Heart left ventricle (tissue), 13 donors: ENCODE measurements at regions not wholly inside any gene's neighbourhood (a gene's known extent, or its start where the extent isn't known, plus 50 kb on each side); places are given as distances from the start of the nearest gene placed in this dataset.

ENCODE experiments used
- CTCF ChIP-seq, 12 donors: fragments of 200-600 bp; sonication (generic) in 4 of 12; IDR thresholded peaks; one replicate each; pipeline versions ENCODE4 v1.5.0 to v1.8.0; 2018 to 2022; ENCODE audit warnings: antibody characterized with exemption in 12 of 12, mild to moderate bottlenecking in 5 of 12
- POLR2A ChIP-seq, 2 donors: fragments of 450-650 bp; IDR thresholded peaks; one replicate each; pipeline ENCODE4 v1.6.1; 2017; ENCODE audit warnings: antibody characterized with exemption in 2 of 2, mild to moderate bottlenecking in 2 of 2, moderate library complexity in 2 of 2
- donor health status: ischemic (EF 13 %, LVEDD 7.1; RV severe dilation, severe dysfunction).
- donor health status: DM: no; HTN: yes; CAD: no.
- donor health status: DM: no; HTN: no; CAD: no.
- donor health status: ischemic (EF 25% LVEDD 6.9; RV normal size, moderate dysfunction).
- donor health status: ischemic (EF 25% LVEDD 5.7; RV mildly dilated, moderate dysfunction).
- donor health status: ischemic (EF 35%, LVEDD 5.7; RV mildly dilated, moderate dysfunction).
- donor health status: nonischemic (EF 11% LVEDD 7.7; RV severe dilation, severe dysfunction).
- donor health status: DM: yes; HTN: yes; CAD: no.
- donor health status: PGD.
- donor health status: ischemic (EF 29% LVEDD 5.4; RV normal size, mild dysfunction).
- donor health status: nonischemic (EF 23%, LVEDD 6.1; RV moderate dilation, normal function).

GRCh38 chr9:119443179-119443578 is 73.9 kb upstream of the BRINP1 start:
- TF ChIP-seq CTCF (IDR thresholded peaks at IDR 0.05) (no peak), POLR2A (IDR thresholded peaks at IDR 0.05) (no peak)
